ENCODE measurements at regions not wholly inside any gene's neighbourhood (a gene's known extent, or its start where the extent isn't known, plus 50 kb on each side); places are given as distances from the start of the nearest gene placed in this dataset.

DNA sequence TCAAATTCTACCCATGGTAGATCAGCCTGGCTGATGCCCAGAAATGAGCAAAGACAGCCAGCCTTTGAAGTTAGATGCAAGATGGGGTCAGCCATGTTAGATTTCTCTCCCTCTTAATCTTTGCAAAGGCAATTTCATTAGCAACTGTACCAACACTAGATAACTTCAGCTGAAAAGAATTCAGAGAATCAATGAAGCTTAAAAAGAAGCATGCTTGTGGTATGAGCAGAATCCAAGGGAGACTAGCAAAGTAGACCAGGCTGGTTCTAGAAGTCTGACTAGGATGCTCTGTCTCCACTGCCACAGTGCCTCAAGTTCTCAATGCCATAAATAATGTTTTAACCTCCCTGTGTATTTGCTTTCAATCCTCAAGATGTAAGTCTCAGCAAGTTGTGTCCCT lies 247.3 kb downstream of the SLC7A11 start:
- DNase-seq (ENCODE audit: low read depth) = no peak
- H3K4me3 ChIP-seq (ENCODE audit: low read depth, low read length) = no peak overlapping the region
- TF ChIP-seq, protein P1, sequence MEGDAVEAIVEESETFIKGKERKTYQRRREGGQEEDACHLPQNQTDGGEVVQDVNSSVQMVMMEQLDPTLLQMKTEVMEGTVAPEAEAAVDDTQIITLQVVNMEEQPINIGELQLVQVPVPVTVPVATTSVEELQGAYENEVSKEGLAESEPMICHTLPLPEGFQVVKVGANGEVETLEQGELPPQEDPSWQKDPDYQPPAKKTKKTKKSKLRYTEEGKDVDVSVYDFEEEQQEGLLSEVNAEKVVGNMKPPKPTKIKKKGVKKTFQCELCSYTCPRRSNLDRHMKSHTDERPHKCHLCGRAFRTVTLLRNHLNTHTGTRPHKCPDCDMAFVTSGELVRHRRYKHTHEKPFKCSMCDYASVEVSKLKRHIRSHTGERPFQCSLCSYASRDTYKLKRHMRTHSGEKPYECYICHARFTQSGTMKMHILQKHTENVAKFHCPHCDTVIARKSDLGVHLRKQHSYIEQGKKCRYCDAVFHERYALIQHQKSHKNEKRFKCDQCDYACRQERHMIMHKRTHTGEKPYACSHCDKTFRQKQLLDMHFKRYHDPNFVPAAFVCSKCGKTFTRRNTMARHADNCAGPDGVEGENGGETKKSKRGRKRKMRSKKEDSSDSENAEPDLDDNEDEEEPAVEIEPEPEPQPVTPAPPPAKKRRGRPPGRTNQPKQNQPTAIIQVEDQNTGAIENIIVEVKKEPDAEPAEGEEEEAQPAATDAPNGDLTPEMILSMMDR (IDR thresholded peaks at IDR 0.05; ENCODE audit: control insufficient read depth, extremely low read depth, insufficient read depth) = no peak

DNA sequence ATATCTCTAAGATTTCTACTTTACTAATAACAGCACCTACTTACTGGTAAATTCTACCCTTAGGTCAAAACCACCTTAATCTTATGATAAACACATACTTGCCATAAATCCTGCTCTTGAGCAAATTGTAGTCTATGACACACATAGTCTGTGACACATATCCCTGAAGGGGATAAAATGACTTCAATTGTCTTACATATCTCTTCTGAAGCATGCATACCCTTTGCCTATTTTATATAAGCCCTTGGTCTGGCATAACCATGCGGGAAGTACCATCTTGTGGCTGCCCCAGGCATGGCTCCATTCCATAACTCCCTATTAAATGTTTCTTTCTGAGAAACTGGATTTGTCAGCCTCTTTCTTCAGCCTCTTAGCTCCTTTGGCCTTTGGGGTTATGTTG lies 248.9 kb downstream of the SLC7A11 start:
- TF ChIP-seq, protein P1 (IDR thresholded peaks at IDR 0.05; ENCODE audit: control insufficient read depth, extremely low read depth, insufficient read depth) = no peak
- no peak overlapping the region for H3K4me3 ChIP-seq (ENCODE audit: low read depth, low read length)
- no peak for DNase-seq (ENCODE audit: low read depth)

DNA sequence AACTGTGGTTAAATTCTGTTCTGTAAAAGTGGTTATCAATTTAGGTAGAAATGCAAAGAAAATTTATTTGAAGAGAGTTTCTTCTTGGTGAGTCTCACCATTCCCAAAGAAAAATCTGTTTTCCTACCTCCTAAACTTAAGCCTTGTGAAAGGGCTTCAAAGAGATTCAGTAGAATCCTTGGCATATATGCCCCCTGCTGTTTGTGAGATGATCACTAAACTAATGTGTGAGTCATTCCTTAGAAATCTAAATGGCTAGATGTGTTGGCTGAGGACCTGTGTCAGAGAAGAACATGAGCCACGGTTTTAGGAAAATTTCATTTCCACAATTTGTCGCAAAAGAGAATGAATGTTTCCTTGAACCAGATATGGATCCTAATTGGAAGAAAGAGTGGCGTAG lies 260.9 kb downstream of the SLC7A11 start:
- no peak for DNase-seq (ENCODE audit: low read depth)
- TF ChIP-seq, protein P1 (IDR thresholded peaks at IDR 0.05; ENCODE audit: control insufficient read depth, extremely low read depth, insufficient read depth) = peak; percentile 27; the same call in 1 of the 2 replicates
- no peak overlapping the region for H3K4me3 ChIP-seq (ENCODE audit: low read depth, low read length)

DNA sequence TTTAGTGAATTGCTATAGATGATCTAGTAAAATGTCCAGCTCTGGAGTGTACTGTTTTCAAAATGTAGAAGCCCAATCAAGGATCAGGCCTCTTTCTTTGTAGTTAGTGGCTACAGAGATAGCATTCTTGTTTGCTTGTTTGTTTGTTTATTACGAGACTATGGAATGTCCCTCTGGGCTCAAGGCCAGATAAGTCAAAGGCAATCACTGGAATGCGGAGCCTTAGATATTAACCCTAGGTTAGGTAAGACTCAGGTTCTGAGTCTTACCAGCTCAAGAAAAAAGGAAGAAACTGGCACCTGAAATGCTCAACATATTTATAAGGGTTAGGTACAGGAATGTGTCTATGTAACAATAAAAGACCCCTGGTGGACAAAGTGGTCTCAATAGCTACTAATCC lies 261.5 kb downstream of the SLC7A11 start:
- TF ChIP-seq, protein P1 (IDR thresholded peaks at IDR 0.05; ENCODE audit: control insufficient read depth, extremely low read depth, insufficient read depth) = no peak
- no peak for DNase-seq (ENCODE audit: low read depth)
- no peak overlapping the region for H3K4me3 ChIP-seq (ENCODE audit: low read depth, low read length)

DNA sequence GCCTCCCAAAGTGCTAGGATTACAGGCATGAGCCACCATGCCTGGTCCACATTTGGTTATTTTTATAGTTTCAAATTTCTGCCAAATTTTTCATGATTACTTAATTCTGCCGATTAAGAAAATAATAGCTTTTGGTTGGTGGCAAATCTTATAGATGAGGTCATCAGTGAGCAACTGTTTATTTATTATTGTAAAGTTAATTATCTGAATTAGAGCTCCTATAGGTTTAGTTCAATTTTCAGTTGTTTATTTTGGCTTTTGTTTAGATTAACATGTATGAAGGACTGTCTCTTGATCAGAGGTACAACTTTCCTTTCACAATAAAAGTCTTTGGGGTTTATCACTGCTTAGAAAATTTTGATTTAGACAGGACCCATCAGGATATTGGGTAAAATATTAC lies 262.2 kb downstream of the SLC7A11 start:
- no peak for DNase-seq (ENCODE audit: low read depth)
- no peak overlapping the region for H3K4me3 ChIP-seq (ENCODE audit: low read depth, low read length)
- TF ChIP-seq, protein P1 (IDR thresholded peaks at IDR 0.05; ENCODE audit: control insufficient read depth, extremely low read depth, insufficient read depth) = no peak

DNA sequence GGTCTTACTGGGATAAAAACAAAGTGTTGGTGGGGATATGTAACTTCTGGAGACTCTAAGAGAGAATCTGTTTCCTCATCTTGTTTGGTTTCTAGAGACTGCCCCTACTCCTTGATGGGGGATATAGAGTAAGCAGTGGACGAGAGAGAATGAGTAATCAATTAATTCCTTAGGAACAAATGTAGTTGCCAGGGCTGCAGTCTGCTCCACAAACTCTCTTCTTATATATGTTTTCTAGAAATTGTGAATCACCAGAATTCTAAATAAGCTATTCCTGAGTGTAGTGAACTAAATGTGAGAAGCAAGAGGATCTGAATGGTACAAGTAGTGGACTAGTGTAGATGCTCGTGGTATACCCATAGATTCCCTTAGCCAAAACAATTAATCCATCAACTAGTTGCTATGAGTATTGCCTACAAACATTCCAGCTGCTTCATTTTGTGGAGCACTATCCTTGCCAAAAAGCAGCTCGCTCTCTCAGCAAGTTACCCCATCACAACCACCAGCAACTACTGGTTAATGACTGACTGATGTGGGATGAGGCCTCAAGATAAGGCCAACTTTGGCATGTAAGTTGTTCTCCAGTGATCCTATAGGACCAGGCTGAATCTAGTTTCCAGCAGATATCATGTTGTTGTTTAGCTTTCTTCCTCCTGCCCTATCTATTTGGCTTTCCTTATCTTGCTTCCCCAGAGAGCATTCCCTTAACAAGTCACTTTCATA lies 273.0 kb downstream of the SLC7A11 start:
- no peak overlapping the region for H3K4me3 ChIP-seq (ENCODE audit: low read depth, low read length)
- no peak for DNase-seq (ENCODE audit: low read depth)
- TF ChIP-seq, protein P1 (IDR thresholded peaks at IDR 0.05; ENCODE audit: control insufficient read depth, extremely low read depth, insufficient read depth) = no peak
